GM12878 (cell line): ENCODE measurements at regions not wholly inside any gene's neighbourhood (a gene's known extent, or its start where the extent isn't known, plus 50 kb on each side); places are given as distances from the start of the nearest gene placed in this dataset.

ENCODE experiments used
- ATAC-seq: fragments of 200-7000 bp; cut with Tn5 transposase; 3 replicates; pipeline ENCODE4 v1.9.1; 2020; ENCODE audit warnings: mild to moderate bottlenecking, moderate library complexity
- BruUV-seq: library from RNA; stranded (reverse); fragments of 400-500 nt; replicated peaks from 2 replicates; lab custom pipeline; 2021; lab: Mats Ljungman, UMichigan
- CTCF ChIA-PET: fragments of 300-600 bp; sonication (Branson Sonifier 250); formaldehyde crosslinking; extraction: SDS; loops from one replicate; lab custom pipeline; 2021; ENCODE audit warnings: inconsistent platforms; lab: Yijun Ruan, JAX
- POLR2A ChIA-PET: fragments of 350-600 bp; formaldehyde crosslinking; extraction: SDS; loops from one replicate; lab custom pipeline; 2021; ENCODE audit warnings: inconsistent platforms; lab: Charles Lee
- RAD21 ChIA-PET: fragments of 300-600 bp; sonication (Branson Sonifier 250); formaldehyde crosslinking; loops from one replicate; lab custom pipeline; 2023; ENCODE audit warnings: antibody characterized with exemption; ENCODE audit not compliant: unreplicated experiment; lab: Charles Lee
- SMC1A ChIA-PET: fragments of 300-600 bp; sonication (Branson Sonifier 250); formaldehyde crosslinking; loops from one replicate; lab custom pipeline; 2023; ENCODE audit not compliant: unreplicated experiment, uncharacterized antibody; lab: Charles Lee
- DNase-seq: peaks from one replicate; pipeline ENCODE4 v3.0.0-alpha.2; 2011; ENCODE audit warnings: low read depth, low spot score
- FAIRE-seq: peaks from 3 replicates; lab custom pipeline; 2011; peaks lifted over from hg19 to GRCh38; lab: Jason Lieb, UNC
- H2AFZ ChIP-seq: 2 replicates; pipeline ENCODE4 v1.6.0; 2011; ENCODE audit warnings: low read depth, low read length, control low read depth; ENCODE audit not compliant: control insufficient read depth
- H3K27ac ChIP-seq: 2 replicates; pipeline ENCODE4 v1.5.1; 2011; ENCODE audit warnings: control low read depth; ENCODE audit not compliant: control insufficient read depth, insufficient read depth
- H3K27me3 ChIP-seq, 2 experiments: replicated peaks in 1 of 2; 2 replicates each; pipeline versions ENCODE4 v1.6.0 to v1.6.1; 2011; ENCODE audit warnings: low read length in 1 of 2; ENCODE audit not compliant: control insufficient read depth in 2 of 2, insufficient read depth in 2 of 2
- H3K36me3 ChIP-seq, 2 experiments: 2 replicates each; pipeline ENCODE4 v1.5.1; 2011; ENCODE audit warnings: low read length in 1 of 2; ENCODE audit not compliant: control insufficient read depth in 2 of 2, insufficient read depth in 2 of 2
- H3K4me1 ChIP-seq: 2 replicates; pipeline ENCODE4 v1.6.1; 2011; ENCODE audit warnings: mild to moderate bottlenecking, low read length, moderate library complexity, mixed read lengths; ENCODE audit not compliant: control insufficient read depth, insufficient read depth
- H3K4me2 ChIP-seq: 2 replicates; pipeline ENCODE4 v1.6.0; 2011; ENCODE audit warnings: control low read depth; ENCODE audit not compliant: control insufficient read depth, insufficient read depth
- H3K4me3 ChIP-seq: fragments of 200-600 bp; sonication (generic); 2 replicates; pipeline ENCODE4 v1.5.1; 2016
- H3K79me2 ChIP-seq: 2 replicates; pipeline ENCODE4 v1.6.0; 2011; ENCODE audit warnings: low read length; ENCODE audit not compliant: control insufficient read depth, insufficient read depth
- H3K9ac ChIP-seq: 2 replicates; pipeline ENCODE4 v1.8.0; 2011; ENCODE audit warnings: low read length, control low read depth, mixed read lengths; ENCODE audit not compliant: control insufficient read depth, insufficient read depth
- H3K9me3 ChIP-seq: replicated peaks from 3 replicates; pipeline ENCODE4 v1.5.1; 2011; ENCODE audit warnings: mild to moderate bottlenecking, low read length; ENCODE audit not compliant: control insufficient read depth, insufficient read depth
- H4K20me1 ChIP-seq: 2 replicates; pipeline ENCODE4 v1.6.0; 2011; ENCODE audit not compliant: control insufficient read depth, insufficient read depth
- ESRRA ChIP-seq: IDR thresholded peaks from 2 replicates; pipeline ENCODE4 v1.6.1; 2012; ENCODE audit warnings: mild to moderate bottlenecking, low read length, improper control_type of control experiment
- MLLT1 ChIP-seq: fragments of 450-650 bp; IDR thresholded peaks from 2 replicates; pipeline ENCODE4 v1.6.1; 2016; ENCODE audit warnings: mild to moderate bottlenecking
- POLR2AphosphoS5 ChIP-seq: IDR thresholded peaks from 2 replicates; pipeline ENCODE4 v1.6.1; 2011; ENCODE audit warnings: mild to moderate bottlenecking, low read length, inconsistent platforms
- WGBS: methylation state at CpG from one replicate; pipeline ENCODE4 v1.1.6; 2016; ENCODE audit warnings: low lambda C conversion rate; ENCODE audit not compliant: insufficient replicate concordance, insufficient coverage; ENCODE audit errors: missing lambda C conversion rate; 5-methylcytosine and 5-hydroxymethylcytosine counted together
- in situ Hi-C: fragments of 300-500 bp; cut with MboI; formaldehyde crosslinking; loops from 9 replicates; pipeline ENCODE4 v1.14.3; 2018; ENCODE audit warnings: mixed read lengths
- intact Hi-C: fragments of 100-400 bp; cut with micrococcal nuclease; formaldehyde crosslinking; loops from one replicate; pipeline ENCODE4 v1.14.2; 2022; ENCODE audit not compliant: unreplicated experiment

DNA sequence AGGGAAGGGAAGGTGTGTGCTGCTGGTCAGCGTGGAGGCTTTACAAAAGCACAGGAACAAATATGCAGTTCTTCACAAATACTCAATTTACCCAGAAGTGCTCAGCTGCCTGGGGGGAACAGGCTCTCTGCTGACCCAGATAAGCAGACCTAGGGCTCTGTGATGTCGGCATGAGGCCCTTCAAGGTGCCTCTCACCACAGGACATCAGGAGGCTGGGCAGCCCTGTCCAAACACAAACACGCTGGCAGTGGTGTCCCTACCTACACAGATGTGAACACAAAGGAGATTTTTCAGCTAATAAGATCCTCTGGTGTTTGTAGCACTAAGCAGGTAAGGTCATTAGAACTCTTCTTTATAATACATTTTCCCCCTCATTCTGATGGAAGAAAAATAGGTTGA is 243.0 kb upstream of the PROX1 start:
- WGBS: 12% methylated on average over 3 of the region's 3 CpGs
- Histone ChIP-seq H3K27me3 (no peaks in the 10 kb centered on the region), H3K4me1 (no peaks in the 10 kb centered on the region), H3K9ac (no peak overlapping the region), H3K79me2 (no peaks in the 10 kb centered on the region), H3K9me3 (no peaks in the 10 kb centered on the region), H3K4me2 (no peak overlapping the region), H3K36me3 (no peaks in the 10 kb centered on the region), H3K27ac (no peak overlapping the region), H2AFZ (no peak overlapping the region), H3K4me3 (no peak overlapping the region), H4K20me1 (no peaks in the 10 kb centered on the region)
- in situ Hi-C loops: no loop called here
- SMC1A ChIA-PET: no interaction called here
- BruUV-seq: no TSS peak
- intact Hi-C loops: no loop called here
- DNase-seq: no peak
- FAIRE-seq: no peak
- POLR2A ChIA-PET: no interaction called here
- no peak for ATAC-seq
- RAD21 ChIA-PET: no interaction called here
- no peak for TF ChIP-seq POLR2AphosphoS5
- CTCF ChIA-PET: interaction anchor here (0.7 kb wide), 1 partner anchor 36 kb away, joined by 3 read pairs; no protein-coding TSS in a partner anchor

DNA sequence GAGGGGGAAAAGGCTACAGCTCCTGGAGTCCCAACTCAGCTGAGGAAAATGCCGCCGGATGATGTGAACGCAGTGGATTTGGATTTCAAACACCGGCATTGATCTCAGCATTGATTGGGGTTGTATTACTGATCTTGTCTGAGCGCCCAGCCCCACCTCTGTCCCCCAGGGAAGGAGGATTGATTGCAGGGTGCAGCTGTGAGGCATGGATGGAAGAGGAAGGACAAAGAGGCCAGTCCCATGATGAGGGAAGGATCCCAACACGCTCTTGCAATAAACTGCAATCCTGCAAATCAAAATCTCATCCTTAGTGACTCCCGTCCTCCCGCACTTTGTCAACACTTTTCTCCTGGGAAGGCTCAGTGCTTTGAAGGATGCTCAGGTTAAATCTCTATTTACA is 242.3 kb upstream of the PROX1 start:
- no TSS peak for BruUV-seq
- RAD21 ChIA-PET: no interaction called here
- ATAC-seq: no peak
- Histone ChIP-seq H3K4me1 (no peaks in the 10 kb centered on the region), H3K9me3 (no peaks in the 10 kb centered on the region), H3K36me3 (no peaks in the 10 kb centered on the region), H3K27ac (no peak overlapping the region), H4K20me1 (no peaks in the 10 kb centered on the region), H3K27me3 (no peaks in the 10 kb centered on the region), H3K79me2 (no peaks in the 10 kb centered on the region), H2AFZ (no peak overlapping the region), H3K4me2 (no peak overlapping the region), H3K9ac (no peak overlapping the region), H3K4me3 (no peak overlapping the region)
- intact Hi-C loops (no loop called here), in situ Hi-C loops (no loop called here)
- 58% methylated on average over 8 of the region's 8 CpGs for WGBS
- FAIRE-seq: no peak
- TF ChIP-seq ESRRA: no peak
- no peak for TF ChIP-seq MLLT1
- no peak for DNase-seq
- CTCF ChIA-PET: no interaction called here
- SMC1A ChIA-PET: no interaction called here
- POLR2A ChIA-PET: no interaction called here
